HEK293 (cell line): ENCODE measurements at regions not wholly inside any gene's neighbourhood (a gene's known extent, or its start where the extent isn't known, plus 50 kb on each side); places are given as distances from the start of the nearest gene placed in this dataset.

ENCODE experiments used
- CTCF ChIA-PET: fragments of 350-600 bp; formaldehyde crosslinking; extraction: SDS; loops from one replicate; lab custom pipeline; 2021; ENCODE audit warnings: antibody characterized with exemption; lab: Yijun Ruan, JAX
- POLR2A ChIA-PET: fragments of 300-600 bp; formaldehyde crosslinking; extraction: SDS; loops from one replicate; lab custom pipeline; 2020; ENCODE audit warnings: antibody characterized with exemption, inconsistent platforms; lab: Yijun Ruan, JAX
- H3K27ac ChIP-seq: fragments of 200-500 bp; sonication (Bioruptor generic); 2 replicates; pipeline ENCODE4 v1.5.1; 2014; ENCODE audit warnings: low read depth, low read length, control low read depth, inconsistent platforms; ENCODE audit errors: extremely low read depth
- H3K36me3 ChIP-seq, 2 experiments: fragments of 200-500 bp in 1 of 2; sonication (Bioruptor generic) in 1 of 2; 1 replicate in 1 of 2; 2 replicates in 1 of 2; pipeline ENCODE4 v1.5.1; 2014 to 2017; ENCODE audit warnings: inconsistent platforms in 2 of 2, low read length in 2 of 2; ENCODE audit not compliant: control insufficient read depth in 2 of 2, insufficient read depth in 1 of 2
- H3K4me1 ChIP-seq: fragments of 200-500 bp; sonication (Bioruptor generic); 2 replicates; pipeline ENCODE4 v1.5.1; 2014; ENCODE audit warnings: mild to moderate bottlenecking, low read length, inconsistent platforms; ENCODE audit not compliant: control insufficient read depth, insufficient read depth
- H3K4me3 ChIP-seq: 2 replicates; pipeline ENCODE4 v1.5.1; 2011; ENCODE audit warnings: low read depth, mild to moderate bottlenecking, control low read depth, low read length, moderate library complexity
- H3K9me3 ChIP-seq: fragments of 200-500 bp; sonication (Bioruptor generic); 2 replicates; pipeline ENCODE4 v1.5.1; 2014; ENCODE audit warnings: low read depth, low read length, inconsistent platforms; ENCODE audit not compliant: control insufficient read depth, insufficient read depth
- EGR2 ChIP-seq: fragments of 450-650 bp; formaldehyde crosslinking; IDR thresholded peaks from 2 replicates; pipeline ENCODE4 v1.5.1; 2016; ENCODE audit warnings: low read depth, missing biosample characterization, missing genetic modification characterization
- GFI1B ChIP-seq: fragments of 450-650 bp; formaldehyde crosslinking; IDR thresholded peaks from 2 replicates; pipeline ENCODE4 v1.5.1; 2016; ENCODE audit warnings: missing biosample characterization, missing genetic modification characterization
- HOXD13 ChIP-seq: sonication (generic); formaldehyde crosslinking; IDR thresholded peaks from 2 replicates; pipeline ENCODE4 v1.8.0; 2022; ENCODE audit warnings: missing genetic modification reagents, borderline replicate concordance
- KLF16 ChIP-seq: fragments of 450-650 bp; formaldehyde crosslinking; IDR thresholded peaks from 2 replicates; pipeline ENCODE4 v1.5.1; 2017; ENCODE audit warnings: missing biosample characterization, missing genetic modification characterization
- PRDM6 ChIP-seq: fragments of 450-650 bp; formaldehyde crosslinking; IDR thresholded peaks from 2 replicates; pipeline ENCODE4 v1.5.1; 2017; ENCODE audit warnings: missing biosample characterization, missing genetic modification characterization
- SALL2 ChIP-seq: fragments of 450-650 bp; formaldehyde crosslinking; IDR thresholded peaks from 2 replicates; pipeline ENCODE4 v1.5.0; 2017; ENCODE audit warnings: missing biosample characterization, mild to moderate bottlenecking, missing genetic modification characterization, borderline replicate concordance
- SP7 ChIP-seq: fragments of 450-650 bp; formaldehyde crosslinking; IDR thresholded peaks from 2 replicates; pipeline ENCODE4 v1.5.1; 2016; ENCODE audit warnings: missing biosample characterization, missing genetic modification characterization
- TCF7L2 ChIP-seq: IDR thresholded peaks from 2 replicates; pipeline ENCODE4 v1.6.1; 2011; ENCODE audit warnings: low read depth, mild to moderate bottlenecking, inconsistent platforms, low read length, moderate library complexity, borderline replicate concordance
- ZNF10 ChIP-seq: fragments of 450-650 bp; formaldehyde crosslinking; IDR thresholded peaks from 2 replicates; pipeline ENCODE4 v1.5.1; 2017; ENCODE audit warnings: missing biosample characterization, missing genetic modification characterization
- ZNF138 ChIP-seq: fragments of 450-650 bp; formaldehyde crosslinking; IDR thresholded peaks from 2 replicates; pipeline ENCODE4 v1.5.1; 2016; ENCODE audit warnings: missing biosample characterization, missing genetic modification characterization, borderline replicate concordance
- ZNF16 ChIP-seq: fragments of 450-650 bp; formaldehyde crosslinking; IDR thresholded peaks from 2 replicates; pipeline ENCODE4 v1.5.1; 2016; ENCODE audit warnings: low read depth, missing biosample characterization, missing genetic modification characterization
- ZNF292 ChIP-seq: fragments of 450-650 bp; formaldehyde crosslinking; IDR thresholded peaks from 2 replicates; pipeline ENCODE4 v1.5.1; 2016; ENCODE audit warnings: low read depth, missing biosample characterization, missing genetic modification characterization, borderline replicate concordance
- ZNF404 ChIP-seq: fragments of 450-650 bp; formaldehyde crosslinking; IDR thresholded peaks from 2 replicates; pipeline ENCODE4 v1.5.1; 2017; ENCODE audit warnings: missing biosample characterization, missing genetic modification characterization
- ZNF473 ChIP-seq: fragments of 450-650 bp; formaldehyde crosslinking; IDR thresholded peaks from 2 replicates; pipeline ENCODE4 v1.5.1; 2017; ENCODE audit warnings: missing biosample characterization, missing genetic modification characterization
- ZNF514 ChIP-seq: fragments of 450-650 bp; formaldehyde crosslinking; IDR thresholded peaks from 2 replicates; pipeline ENCODE4 v1.5.1; 2016; ENCODE audit warnings: missing biosample characterization, missing genetic modification characterization
- ZNF529 ChIP-seq: fragments of 450-650 bp; formaldehyde crosslinking; IDR thresholded peaks from 2 replicates; pipeline ENCODE4 v1.5.1; 2017; ENCODE audit warnings: missing genetic modification characterization, missing biosample characterization; ENCODE audit not compliant: insufficient replicate concordance
- ZNF530 ChIP-seq: fragments of 450-650 bp; formaldehyde crosslinking; IDR thresholded peaks from 2 replicates; pipeline ENCODE4 v1.5.1; 2016; ENCODE audit warnings: low read depth, missing biosample characterization, missing genetic modification characterization
- ZNF596 ChIP-seq: fragments of 450-650 bp; IDR thresholded peaks from 2 replicates; pipeline ENCODE4 v1.5.0; 2018; ENCODE audit warnings: missing biosample characterization, mild to moderate bottlenecking, missing genetic modification characterization, moderate library complexity
- ZNF610 ChIP-seq: fragments of 450-650 bp; formaldehyde crosslinking; IDR thresholded peaks from 2 replicates; pipeline ENCODE4 v1.5.1; 2016; ENCODE audit warnings: missing biosample characterization, missing genetic modification characterization, borderline replicate concordance
- ZNF629 ChIP-seq: fragments of 450-650 bp; formaldehyde crosslinking; IDR thresholded peaks from 2 replicates; pipeline ENCODE4 v1.5.1; 2017; ENCODE audit warnings: missing biosample characterization, missing genetic modification characterization
- ZNF785 ChIP-seq: fragments of 450-650 bp; formaldehyde crosslinking; IDR thresholded peaks from 2 replicates; pipeline ENCODE4 v1.5.1; 2016; ENCODE audit warnings: missing biosample characterization, missing genetic modification characterization
- TF ChIP-seq, protein P1 (sequence below): fragments of 450-650 bp; formaldehyde crosslinking; IDR thresholded peaks from 2 replicates; pipeline ENCODE4 v1.5.1; 2016; ENCODE audit warnings: missing biosample characterization, missing genetic modification characterization
- TF ChIP-seq, protein P2 (sequence below): fragments of 450-650 bp; formaldehyde crosslinking; IDR thresholded peaks from 2 replicates; pipeline ENCODE4 v1.5.1; 2016; ENCODE audit warnings: missing biosample characterization, missing genetic modification characterization
- TF ChIP-seq, protein P3 (sequence below): fragments of 450-650 bp; formaldehyde crosslinking; IDR thresholded peaks from 2 replicates; pipeline ENCODE4 v1.5.1; 2016; ENCODE audit warnings: missing biosample characterization, missing genetic modification characterization

- CTCF ChIA-PET: no interaction called here
- no peak overlapping the region for H3K4me3 ChIP-seq
- no peaks in the 10 kb centered on the region for H3K4me1 ChIP-seq
- H3K9me3 ChIP-seq: no peaks in the 10 kb centered on the region
- H3K27ac ChIP-seq: no peak overlapping the region
- no peak for TF ChIP-seq ZNF404 (tag by site-specific recombination)
- TF ChIP-seq ZNF10 (tag by site-specific recombination): no peak
- TF ChIP-seq, protein P1, sequence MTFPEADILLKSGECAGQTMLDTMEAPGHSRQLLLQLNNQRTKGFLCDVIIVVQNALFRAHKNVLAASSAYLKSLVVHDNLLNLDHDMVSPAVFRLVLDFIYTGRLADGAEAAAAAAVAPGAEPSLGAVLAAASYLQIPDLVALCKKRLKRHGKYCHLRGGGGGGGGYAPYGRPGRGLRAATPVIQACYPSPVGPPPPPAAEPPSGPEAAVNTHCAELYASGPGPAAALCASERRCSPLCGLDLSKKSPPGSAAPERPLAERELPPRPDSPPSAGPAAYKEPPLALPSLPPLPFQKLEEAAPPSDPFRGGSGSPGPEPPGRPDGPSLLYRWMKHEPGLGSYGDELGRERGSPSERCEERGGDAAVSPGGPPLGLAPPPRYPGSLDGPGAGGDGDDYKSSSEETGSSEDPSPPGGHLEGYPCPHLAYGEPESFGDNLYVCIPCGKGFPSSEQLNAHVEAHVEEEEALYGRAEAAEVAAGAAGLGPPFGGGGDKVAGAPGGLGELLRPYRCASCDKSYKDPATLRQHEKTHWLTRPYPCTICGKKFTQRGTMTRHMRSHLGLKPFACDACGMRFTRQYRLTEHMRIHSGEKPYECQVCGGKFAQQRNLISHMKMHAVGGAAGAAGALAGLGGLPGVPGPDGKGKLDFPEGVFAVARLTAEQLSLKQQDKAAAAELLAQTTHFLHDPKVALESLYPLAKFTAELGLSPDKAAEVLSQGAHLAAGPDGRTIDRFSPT (tag by site-specific recombination): no peak
- POLR2A ChIA-PET: no interaction called here
- H3K36me3 ChIP-seq: no peaks in the 10 kb centered on the region
Observed at GRCh38 chr2:183606022-183606717, 481.9 kb downstream of the NUP35 start.

- Histone ChIP-seq H3K27ac (no peak overlapping the region), H3K9me3 (no peaks in the 10 kb centered on the region), H3K36me3 (no peaks in the 10 kb centered on the region), H3K4me1 (no peaks in the 10 kb centered on the region), H3K4me3 (no peak overlapping the region)
- ChIA-PET CTCF (no interaction called here), POLR2A (no interaction called here)
- no peak for TF ChIP-seq ZNF16
- no peak for TF ChIP-seq ZNF610 (tag by site-specific recombination)
- TF ChIP-seq, protein P2, sequence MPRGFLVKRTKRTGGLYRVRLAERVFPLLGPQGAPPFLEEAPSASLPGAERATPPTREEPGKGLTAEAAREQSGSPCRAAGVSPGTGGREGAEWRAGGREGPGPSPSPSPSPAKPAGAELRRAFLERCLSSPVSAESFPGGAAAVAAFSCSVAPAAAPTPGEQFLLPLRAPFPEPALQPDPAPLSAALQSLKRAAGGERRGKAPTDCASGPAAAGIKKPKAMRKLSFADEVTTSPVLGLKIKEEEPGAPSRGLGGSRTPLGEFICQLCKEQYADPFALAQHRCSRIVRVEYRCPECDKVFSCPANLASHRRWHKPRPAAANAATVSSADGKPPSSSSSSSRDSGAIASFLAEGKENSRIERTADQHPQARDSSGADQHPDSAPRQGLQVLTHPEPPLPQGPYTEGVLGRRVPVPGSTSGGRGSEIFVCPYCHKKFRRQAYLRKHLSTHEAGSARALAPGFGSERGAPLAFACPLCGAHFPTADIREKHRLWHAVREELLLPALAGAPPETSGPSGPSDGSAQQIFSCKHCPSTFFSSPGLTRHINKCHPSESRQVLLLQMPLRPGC (tag by site-specific recombination): no peak
- TF ChIP-seq ZNF785: no peak
- TF ChIP-seq ZNF138 (tag by site-specific recombination): no peak
- TF ChIP-seq ZNF629 (tag by site-specific recombination): no peak
- no peak for TF ChIP-seq ZNF473 (tag by site-specific recombination)
- TF ChIP-seq SP7 (tag by site-specific recombination): no peak
- TF ChIP-seq EGR2: no peak
- no peak for TF ChIP-seq ZNF596 (tag by site-specific recombination)
- TF ChIP-seq KLF16 (tag by site-specific recombination): no peak
- TF ChIP-seq ZNF514 (tag by site-specific recombination): no peak
- no peak for TF ChIP-seq HOXD13
- TF ChIP-seq, protein P3, sequence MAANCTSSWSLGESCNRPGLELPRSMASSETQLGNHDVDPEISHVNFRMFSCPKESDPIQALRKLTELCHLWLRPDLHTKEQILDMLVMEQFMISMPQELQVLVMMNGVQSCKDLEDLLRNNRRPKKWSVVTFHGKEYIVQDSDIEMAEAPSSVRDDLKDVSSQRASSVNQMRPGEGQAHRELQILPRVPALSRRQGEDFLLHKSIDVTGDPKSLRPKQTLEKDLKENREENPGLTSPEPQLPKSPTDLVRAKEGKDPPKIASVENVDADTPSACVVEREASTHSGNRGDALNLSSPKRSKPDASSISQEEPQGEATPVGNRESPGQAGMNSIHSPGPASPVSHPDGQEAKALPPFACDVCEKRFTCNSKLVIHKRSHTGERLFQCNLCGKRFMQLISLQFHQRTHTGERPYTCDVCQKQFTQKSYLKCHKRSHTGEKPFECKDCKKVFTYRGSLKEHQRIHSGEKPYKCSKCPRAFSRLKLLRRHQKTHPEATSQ (tag by site-specific recombination): no peak
Observed at GRCh38 chr2:183606718-183607085, 482.5 kb downstream of the NUP35 start.

- H3K9me3 ChIP-seq: no peaks in the 10 kb centered on the region
- H3K36me3 ChIP-seq: no peaks in the 10 kb centered on the region
- no peak overlapping the region for H3K27ac ChIP-seq
- POLR2A ChIA-PET: no interaction called here
- H3K4me3 ChIP-seq: no peak overlapping the region
- CTCF ChIA-PET: no interaction called here
- H3K4me1 ChIP-seq: no peaks in the 10 kb centered on the region
- no peak for TF ChIP-seq GFI1B
- no peak for TF ChIP-seq ZNF292 (tag by site-specific recombination)
- TF ChIP-seq PRDM6 (tag by site-specific recombination): no peak
- no peak for TF ChIP-seq TCF7L2
- no peak for TF ChIP-seq SALL2
- no peak for TF ChIP-seq ZNF530 (tag by site-specific recombination)
- no peak for TF ChIP-seq ZNF529 (tag by site-specific recombination)
Observed at GRCh38 chr2:183607995-183608394, 483.8 kb downstream of the NUP35 start.
